RPMI7951 (cell line): ENCODE measurements at regions not wholly inside any gene's neighbourhood (a gene's known extent, or its start where the extent isn't known, plus 50 kb on each side); places are given as distances from the start of the nearest gene placed in this dataset.
"Not testable (repeated sequence)": the region's sequence is repeated elsewhere in the genome, so short reads cannot be mapped to it uniquely, and the experiment has no call there.

Experiments
- DNase-seq: peaks from one replicate; pipeline ENCODE4 v3.0.0-alpha.2; 2012; ENCODE audit warnings: low read depth

DNA sequence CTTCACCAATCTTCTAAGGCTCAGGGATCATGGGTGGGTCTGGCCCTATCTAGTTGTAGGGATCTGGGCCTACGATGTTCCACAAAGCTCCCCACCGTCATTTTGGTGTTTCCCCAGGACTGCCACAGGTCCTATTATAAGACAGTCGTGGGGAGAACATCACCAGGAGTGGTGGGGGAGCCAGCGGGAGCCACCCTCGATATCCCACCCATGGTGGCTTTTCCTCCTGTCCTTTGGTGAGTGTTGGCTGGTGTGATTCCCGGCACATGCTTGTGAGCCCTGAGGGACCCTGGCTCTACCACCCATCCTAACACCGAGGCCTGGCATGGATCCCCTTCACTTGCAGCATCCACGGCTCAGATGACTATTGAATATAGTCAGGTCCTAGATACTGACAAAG lies 247.4 kb downstream of the ACTR3B start:
- DNase-seq: no peak

DNA sequence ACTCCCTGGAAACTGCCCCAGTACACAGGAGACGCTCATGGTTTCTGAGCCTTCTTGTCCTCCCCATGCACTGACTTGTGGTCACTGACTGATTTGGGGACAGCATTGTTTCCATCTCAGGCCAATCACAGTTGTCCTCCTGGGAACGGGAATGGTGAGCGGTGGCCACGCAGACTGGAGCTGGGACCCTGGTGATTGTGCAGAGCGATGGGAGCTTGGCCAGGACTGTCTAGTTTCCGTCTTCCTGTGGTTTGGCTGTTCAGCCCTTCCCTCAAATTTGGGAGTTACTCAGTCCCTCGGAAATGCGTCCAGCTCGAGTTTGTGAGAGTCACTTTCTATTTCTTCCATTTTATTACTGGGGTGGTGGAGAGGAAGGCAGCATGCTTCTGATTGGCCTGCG lies 250.9 kb downstream of the ACTR3B start:
- DNase-seq: no peak

DNA sequence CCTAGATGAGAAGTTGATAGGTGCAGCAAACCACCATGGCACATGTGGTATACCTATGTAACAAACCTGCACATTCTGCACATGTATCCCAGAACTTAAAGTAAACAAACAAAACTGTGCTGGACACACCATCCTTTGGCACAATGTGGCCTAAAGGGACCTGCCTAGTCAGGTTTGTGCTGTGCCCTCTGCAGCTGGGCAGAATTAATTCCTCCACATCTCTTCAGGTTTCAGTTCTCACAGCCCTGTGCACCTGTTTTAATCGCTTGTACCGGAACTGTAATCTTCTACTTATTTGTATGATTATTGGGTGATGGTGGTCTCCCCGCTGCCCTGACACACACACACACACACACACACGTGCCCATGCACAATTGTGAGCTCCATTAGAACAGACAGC lies 252.7 kb downstream of the ACTR3B start:
- DNase-seq: no peak

DNA sequence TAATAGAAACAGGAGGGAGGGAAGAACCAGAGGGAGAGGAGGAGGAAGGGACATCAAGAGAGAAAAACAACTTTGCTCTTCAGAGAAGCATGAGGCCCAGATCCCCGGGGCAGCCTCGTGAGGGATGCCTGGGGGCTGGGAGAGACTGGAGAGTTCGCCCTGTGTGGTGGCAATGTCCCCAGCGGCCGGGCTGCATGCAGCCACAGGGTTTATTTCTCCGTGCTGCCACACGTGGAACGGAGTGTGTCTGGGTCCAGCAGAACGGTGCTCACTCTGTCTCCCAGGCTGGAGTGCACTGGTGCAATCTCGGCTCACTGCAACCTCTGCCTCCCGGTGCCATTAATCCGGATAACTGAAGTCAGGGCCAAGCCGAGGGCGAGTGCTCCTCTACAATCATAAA lies 257.7 kb downstream of the ACTR3B start:
- DNase-seq: no peak

DNA sequence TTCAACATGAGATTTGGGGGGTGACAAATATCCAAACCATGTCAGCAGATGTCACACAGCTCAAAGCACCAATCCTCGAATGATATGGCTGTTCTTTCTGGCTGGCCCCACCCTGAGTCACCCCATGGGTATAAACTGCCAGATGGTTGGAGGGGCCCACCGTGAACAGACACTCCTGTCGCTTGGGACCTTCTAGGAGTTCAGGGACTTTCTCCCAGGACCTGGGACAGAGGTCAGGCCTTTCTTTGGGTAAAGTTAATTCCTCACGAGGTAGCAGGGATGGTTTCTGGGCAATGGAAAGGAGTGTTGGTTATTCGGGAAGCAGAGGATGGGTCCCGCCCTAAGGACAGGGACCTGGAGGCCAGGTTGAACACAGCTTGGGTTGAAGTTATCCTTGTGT lies 262.0 kb downstream of the ACTR3B start:
- no peak for DNase-seq

DNA sequence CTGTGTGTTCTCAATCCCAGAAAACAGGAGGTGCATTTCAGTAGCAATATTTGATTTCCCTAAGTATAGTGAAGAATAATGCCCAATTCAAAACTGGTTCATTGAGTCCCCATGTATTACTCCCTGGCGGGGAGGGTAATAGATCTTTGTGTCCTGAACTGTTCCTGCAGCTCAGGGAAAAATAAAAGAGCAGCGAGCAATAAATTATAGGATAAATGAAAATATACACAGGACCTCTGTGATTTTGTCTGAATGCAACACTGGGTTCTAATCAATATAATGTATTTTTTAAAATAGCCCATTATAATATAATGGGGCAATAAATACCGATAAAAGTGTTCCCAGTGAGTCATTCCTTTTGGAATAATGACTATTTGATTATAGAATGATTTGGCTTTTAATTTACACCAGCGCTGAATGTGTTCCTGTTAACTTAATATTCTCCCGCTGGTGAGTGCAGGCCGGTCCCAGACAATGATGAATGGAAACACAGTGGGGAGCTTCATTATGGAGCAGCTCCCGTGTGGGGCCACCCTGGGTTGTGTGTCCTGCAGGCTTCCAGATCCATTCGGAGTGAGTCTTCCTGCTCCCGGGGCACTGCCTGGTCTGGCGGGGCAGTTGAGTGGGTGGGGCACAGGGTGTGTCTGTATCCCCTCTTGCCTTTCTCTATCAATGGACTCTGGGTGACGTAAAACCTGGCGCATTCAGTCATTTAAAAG lies 263.1 kb downstream of the ACTR3B start:
- DNase-seq: no peak

DNA sequence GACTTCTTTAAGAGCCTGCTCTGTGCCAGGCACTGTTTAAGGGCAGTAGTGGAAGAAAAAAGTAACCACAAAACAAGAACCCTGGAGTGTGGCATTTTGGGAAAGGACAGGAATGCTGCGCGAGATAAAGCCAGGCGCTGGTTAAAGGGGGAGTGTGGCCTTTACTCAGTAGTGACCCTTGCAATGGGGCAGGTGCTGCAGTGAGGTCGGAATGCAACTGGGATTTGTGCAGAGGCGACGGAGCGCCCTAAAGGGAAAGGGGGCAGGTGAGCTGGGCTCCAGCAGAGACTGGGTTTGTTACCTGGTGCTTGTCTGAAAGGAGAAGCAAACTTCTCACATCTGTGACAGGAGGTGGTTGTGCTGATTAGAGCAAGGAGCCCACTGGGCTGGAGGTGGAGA lies 263.6 kb downstream of the ACTR3B start:
- no peak for DNase-seq

DNA sequence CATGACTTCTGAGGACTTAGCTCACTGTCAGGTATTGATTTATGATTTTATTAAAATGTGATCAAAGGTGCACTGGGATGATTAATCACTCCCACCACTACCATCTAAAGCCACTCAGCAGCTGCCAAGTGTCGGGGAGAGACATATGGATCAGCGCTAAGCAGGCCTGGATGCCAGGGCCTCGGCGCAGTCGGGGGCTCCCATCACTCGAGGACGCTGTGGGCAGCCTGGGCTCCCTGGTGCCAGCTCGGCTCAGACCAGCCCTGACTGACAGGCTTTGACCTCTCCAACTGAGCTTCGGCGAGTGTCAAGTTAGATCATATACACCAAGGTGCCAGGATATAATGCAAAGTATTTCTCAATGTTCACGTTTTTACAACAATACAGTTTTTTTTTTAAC lies 267.7 kb downstream of the ACTR3B start:
- no peak for DNase-seq

DNA sequence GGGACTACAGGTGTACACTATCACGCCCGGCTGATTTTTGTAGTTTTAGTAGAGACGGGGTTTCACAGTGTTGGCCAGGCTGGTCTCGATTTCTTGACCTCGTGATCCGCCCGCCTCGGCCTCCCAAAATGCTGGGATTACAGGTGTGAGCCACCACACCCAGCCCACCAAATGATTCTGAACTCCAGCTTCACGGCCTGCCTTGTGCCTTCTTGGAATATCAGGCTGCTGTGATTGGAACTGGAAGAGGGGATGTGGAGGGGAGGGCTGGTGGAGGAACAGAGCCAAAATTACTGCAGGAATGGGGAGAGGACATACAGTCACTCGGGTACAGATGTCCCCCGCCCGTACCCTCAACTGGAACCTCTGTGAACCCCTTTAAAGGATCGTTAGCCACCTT lies 268.4 kb downstream of the ACTR3B start:
- no peak for DNase-seq

DNA sequence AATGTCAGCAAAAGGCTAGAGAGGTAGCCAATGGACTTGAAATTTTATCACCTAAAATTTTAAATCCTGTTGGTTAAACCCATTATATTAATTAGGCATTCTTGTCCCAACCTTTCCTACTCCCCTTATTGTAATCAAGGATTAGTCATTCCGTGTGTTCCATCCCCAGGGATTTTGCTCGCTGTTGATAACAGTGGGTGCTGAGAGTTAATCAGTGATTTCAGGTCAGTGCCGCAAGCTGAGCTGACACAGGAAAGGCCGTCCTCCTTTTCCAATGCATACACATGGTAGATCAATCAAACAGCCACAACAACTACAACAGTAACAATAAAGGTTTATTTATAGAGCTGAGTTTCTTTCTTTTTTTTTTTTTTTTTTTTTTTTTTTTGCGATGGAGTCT lies 271.4 kb downstream of the ACTR3B start:
- DNase-seq: no peak

DNA sequence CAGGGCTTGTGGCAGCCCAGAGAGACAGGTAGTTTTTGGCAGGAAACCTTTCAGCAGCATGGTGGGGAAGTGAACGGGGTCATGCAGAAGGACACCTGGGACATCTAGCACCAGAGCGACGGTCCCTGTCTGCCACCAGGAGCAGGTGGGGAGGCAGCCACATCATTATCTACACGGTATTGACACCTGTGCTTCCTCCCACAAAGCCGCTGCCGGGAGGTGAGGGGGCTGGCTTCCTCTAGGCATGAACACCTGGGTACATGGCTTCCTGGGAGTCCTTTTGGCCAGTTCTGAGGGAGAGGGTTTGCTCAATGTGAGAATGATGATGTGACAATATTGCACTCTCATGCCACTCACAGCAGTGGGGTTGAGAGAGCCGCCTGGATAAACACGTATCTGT lies 275.2 kb downstream of the ACTR3B start:
- DNase-seq: no peak

DNA sequence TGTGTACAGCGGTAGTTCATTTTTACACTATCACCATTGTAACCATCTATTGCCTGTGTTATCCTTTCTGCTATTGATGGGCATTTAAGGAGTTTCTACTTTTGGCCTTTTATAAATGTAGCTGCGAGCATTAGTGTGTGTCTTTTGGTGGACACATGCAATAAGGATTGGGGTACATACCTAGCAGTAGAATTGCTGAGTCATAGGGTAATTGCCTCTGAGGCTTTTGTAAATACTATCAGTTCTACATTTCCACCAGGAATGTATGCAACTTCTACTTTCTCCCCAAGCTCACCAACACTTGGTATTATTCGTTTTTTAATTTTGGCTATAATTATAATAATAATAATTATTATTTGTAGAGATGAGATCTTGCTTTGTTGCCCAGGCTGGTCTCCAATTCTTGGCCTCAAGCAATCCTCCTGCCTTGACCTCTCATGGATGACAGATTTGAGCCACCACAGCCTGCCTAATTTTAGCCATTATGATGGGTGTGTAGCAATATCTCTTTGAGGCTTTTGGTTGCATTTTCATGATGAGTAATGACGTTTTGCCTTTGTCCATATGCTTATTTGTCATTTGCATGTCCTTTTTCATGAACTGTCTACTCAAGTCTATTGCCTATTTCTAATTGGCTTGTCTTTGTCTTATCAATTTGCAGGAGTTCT lies 277.0 kb downstream of the ACTR3B start:
- DNase-seq: no peak

DNA sequence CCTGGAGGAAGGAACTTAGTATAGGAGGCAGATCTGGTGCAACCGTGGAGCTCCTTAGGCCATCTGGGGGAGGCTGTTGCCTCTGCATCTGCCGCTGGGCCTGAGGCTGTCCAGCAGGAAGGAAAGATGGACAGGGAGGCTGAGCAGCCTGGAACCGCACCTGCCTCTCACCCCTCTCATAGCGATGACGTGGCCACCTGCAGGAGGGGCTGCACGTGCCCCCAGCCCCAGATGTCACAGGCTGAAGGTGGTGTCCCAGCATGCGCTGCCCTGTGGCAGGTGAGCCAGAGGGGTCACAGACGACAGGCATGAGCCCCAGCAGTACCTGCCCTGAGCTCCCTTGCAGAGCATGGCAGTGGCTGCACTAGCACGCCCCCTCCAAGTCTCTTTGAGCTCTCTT lies 283.9 kb downstream of the ACTR3B start:
- no peak for DNase-seq

DNA sequence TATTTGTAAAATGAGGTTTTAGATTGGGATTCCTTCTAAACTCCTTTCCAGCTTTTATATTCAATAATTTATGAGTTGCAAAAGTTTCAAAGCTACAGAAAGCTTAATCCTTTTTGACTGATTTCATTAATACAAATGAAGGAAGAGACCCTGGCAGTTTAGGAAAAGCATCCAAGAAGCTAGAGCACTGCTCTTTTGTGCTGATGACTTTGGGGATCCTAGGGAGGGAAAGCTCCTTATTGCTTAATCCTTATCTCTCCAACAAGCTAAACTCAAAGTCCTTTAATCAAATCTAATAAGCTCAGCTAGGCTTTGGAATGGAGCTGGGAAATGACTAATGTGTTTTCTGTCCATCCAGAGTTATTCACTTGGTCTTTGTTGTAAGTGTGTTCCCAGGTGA lies 285.4 kb downstream of the ACTR3B start:
- no peak for DNase-seq

DNA sequence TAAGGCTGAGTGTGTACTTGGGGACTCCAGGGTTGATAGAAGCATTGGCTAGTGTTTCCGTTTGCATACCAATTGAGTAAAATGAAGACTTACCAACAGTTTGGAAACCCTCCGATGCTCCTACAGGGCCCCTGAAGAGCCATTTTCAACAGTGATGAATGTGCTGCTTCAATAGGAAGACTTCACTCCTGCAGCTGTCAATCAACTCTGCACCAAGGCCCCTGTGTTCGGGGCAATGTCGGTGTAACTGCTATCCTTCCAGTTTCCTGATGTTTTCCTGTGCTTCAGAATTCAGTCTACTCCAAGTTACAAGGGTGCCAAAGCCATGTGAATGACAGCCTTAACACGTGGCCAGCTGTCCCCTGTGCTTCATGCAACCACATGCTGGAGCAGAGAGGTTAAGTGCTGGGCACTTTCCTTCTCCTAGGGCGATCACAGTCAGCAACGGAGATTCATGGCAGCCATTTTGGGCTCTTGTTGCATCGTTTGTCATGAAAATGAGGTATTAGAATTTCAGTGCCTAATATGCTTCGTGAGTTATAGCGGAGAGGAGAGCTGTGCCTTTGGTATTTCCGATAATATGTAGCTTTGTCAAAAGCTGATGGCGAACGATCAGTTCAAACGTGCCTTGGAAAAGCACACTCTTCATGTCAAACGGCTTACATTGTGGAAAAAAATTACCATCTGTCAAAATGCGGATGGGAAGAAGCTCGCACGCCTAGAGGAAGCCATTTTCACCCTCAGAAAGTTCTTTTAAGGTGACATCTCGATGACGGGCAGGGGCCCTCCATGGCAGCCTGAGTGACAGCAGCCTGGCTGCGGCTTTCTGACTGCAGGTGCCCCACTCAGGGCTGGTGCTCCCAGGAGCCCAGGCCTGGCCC lies 287.8 kb downstream of the ACTR3B start:
- DNase-seq: no peak

DNA sequence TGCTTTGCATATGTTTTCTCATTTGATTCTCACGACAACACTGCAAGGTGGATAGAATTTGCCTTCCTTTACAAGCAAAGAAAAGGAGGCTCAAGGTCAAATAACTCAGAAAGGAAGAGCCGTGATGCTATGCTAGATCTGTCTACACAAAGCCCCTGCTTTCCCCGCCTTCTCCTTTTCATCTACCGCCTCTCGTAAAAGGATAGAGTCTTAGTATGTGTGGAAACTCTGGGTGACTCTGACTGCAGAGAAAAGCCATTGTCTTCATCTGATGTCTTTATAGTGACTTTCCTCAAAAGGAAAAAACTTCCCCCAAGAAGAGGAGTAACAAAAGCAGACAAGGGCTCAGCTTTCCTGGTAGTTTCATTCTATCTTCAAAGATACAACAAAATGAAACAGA lies 292.7 kb downstream of the ACTR3B start:
- no peak for DNase-seq

DNA sequence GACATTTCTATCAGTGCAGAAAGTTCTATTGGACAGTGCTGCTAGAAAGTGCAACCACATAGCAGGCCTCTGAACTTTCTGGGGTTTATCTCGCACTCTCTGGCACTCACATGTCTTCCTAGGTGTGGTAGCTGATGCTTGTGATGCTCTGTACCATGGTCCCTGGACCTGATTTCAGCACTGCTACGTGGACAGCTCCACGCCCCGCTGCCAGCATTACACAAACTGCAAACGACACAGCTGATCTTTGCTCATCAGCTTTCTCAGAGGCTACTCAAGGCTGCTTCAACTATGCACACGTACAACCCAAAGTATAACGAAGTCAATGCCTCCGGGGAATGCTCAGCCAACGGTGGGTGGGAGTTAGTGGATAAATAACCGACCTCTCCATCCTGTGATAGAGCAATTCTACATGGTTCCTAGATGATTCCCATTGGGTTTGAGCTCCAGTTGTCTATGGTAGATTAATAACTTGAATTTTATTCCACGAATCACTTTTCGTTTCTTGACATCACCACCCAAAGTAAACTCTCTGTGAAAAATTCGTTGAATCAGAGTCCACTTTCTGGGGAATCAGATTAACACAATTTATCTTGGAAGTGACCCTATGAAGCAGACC lies 302.5 kb downstream of the ACTR3B start:
- no peak for DNase-seq

DNA sequence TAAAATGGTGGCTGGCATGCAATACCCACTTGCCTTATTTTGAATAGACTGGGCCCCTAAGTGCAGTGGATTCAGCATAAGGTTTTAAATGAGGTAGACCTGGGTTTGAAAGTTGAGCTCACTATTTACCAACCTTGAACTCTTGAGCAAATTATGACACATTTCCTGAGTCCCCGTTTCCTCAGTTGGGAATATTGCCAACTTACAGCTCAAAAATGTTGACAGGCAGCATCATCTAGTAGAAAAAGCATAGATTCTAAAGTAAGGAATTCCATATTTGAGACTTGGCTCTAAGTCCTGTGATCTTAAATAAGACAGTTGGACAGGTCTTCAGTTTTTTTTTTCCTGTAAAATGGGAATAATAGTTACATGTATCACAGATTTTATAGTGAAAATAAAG lies 305.5 kb downstream of the ACTR3B start:
- DNase-seq: no peak

DNA sequence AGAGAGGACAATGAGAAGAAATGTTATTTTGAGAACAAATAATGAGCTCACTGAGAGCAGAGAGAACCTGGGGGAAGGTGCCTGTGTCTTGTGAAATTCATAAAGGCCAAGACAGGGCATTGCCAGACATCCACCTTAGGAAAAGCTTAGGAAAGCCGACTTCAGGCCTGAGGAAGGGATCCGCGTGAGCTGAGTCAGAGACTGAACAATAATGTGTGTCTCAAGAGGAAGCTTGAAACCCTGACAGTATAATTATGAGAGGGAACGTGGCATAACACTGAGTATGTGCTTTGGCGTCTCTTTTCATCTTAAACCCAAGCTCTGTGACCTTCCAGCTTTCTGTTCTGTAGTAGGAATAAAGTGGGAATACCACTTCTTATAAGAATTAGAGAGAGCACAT lies 307.2 kb downstream of the ACTR3B start:
- no peak for DNase-seq

DNA sequence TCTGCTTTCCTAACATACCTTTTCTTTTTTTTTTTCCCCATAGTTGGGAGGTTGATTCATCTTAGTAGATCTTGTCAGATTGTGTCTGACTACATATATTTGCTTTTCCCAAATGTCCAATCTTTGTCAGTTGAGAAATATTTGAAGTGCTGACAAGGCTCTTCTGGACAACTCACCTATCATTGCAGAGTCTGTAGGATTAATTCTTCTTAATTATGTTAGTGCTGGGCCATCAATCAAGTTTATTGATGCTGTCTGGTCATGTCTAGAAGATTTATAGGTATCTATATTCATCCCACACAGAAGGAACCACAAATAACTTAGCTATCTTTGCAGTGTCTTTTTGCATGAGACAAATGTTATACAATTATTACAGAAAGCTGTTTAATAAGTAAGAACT lies 310.6 kb downstream of the ACTR3B start:
- no peak for DNase-seq

DNA sequence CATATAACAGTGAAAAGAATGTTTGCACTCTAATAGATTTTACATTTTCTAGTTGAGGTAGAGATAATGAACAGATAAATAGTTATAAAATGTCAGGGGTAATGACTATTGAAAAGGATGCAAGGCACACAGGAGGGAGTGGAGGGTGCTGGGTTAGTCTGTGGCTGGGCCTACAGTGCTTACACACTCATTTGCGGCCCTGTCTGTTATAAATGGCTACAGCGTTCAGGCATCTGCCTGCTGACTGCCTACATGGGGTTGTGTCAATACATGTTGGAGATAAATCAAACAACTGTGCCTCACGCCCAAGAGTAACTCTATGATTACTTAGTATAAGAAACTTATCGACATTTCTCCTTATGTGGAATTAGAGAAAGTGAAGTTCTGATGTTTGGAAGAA lies 313.3 kb downstream of the ACTR3B start:
- no peak for DNase-seq

DNA sequence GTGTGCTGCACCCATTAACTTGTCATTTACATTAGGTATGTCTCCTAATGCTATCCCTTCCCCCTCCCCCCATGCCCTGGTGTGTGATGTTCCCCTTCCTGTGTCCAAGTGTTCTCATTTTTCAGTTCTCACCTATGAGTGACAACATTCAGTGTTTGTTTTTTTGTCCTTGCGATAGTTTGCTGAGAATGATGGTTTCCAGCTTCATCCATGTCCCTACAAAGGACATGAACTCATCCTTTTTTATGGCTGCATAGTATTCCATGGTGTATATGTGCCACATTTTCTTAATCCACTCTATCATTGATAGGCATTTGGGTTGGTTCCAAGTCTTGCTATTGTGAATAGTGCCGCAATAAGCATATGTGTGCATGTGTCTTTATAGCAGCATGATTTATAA lies 316.7 kb downstream of the ACTR3B start:
- DNase-seq: not testable (repeated sequence)
